ENCODE measurements at regions not wholly inside any gene's neighbourhood (a gene's known extent, or its start where the extent isn't known, plus 50 kb on each side); places are given as distances from the start of the nearest gene placed in this dataset.
"Not testable (repeated sequence)": the region's sequence is repeated elsewhere in the genome, so short reads cannot be mapped to it uniquely, and the experiment has no call there.

DNA sequence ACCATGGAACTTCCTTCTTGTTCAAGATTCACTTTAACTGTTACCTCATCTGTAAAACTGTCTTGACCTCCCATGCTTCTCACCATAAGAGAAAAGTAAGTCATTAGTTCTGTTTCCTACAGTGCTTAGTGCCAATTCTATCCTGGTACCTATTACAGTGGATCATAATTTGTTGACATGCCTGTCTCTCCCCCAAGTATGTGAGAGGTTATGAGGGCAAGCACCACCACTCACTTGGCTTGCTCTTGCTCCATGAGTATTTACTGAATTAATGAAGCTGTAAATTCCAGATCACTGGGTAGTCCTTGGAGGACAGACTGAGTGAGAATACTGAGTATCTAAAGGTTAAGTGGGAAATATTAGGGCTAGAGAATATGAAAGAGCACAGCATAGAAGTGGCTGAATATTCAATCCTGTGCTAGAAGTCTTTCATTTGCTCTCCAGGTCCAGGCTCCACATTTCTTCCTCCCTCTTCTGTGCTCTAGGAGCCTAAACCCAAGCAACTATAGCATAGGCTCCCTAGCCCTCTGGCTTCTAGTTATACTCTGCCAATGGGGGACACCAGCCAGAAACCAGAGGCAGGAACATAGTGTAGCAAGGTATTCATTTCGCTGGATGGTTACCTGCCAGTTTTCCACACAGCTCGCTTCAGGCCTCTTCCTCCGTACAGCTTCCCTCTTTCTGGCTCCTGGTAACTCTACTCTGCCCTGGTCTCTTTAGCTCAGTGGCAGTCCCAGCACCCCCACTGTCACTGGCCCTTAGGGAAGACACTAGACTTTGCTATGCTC lies 118.2 kb upstream of the SLC5A12 start:
- DNase-seq (ENCODE audit: low spot score), result peak; percentile 60

DNA sequence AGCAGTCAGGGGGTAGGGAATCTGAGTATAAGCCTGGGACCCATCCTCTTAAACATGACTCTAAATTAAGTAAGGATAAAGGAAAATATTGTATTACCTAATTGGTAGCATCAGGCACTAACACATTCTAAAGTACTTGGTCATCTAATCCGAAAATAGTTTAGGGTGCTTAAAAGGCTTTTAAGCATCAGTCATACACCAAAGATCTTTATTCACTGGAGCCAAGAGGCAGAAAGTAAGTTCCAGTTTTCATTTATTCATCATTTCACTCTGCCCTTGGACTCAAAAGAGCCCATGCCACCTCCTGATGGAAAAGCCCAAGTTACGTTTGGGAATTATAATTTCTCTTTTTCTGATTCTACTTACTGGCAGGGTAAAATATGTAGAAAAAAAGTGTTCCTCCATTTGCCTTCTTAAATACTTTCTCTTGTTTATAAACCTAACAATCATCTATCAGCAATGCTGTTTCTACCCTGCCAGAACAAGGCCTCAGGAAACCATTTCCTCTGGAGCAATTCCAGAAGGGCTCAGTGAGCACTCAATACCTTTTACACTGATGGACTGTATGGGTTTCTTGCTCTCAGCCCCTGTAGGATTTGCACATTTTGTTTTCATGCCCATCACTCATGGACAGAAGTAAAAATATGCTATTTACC lies 120.1 kb upstream of the SLC5A12 start:
- DNase-seq (ENCODE audit: low spot score), result peak; percentile 50

- DNase-seq (ENCODE audit: low spot score), result no peak
These were observed 120.8 kb upstream of the SLC5A12 start for GRCh38 chr11:26842478-26843282.

DNA sequence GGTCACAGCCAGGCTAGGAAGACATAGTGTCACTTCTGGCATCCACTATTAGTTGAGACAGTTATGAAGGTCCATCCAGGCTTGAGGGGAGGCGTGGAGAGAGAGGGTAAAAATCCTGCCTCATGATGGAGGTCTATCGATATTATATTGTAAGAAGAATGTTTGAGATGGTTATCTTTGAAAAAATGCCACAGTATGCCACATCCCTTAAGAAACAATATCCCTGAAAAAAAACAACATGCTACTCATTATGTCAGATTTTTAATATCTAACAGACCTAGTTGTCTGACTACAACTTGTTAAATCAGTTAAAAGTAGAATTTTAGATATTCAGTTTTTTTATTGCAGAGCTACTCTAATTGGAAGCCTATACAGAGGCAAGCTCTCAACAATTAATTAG lies 121.7 kb upstream of the SLC5A12 start:
- no peak for DNase-seq (ENCODE audit: low spot score)

DNA sequence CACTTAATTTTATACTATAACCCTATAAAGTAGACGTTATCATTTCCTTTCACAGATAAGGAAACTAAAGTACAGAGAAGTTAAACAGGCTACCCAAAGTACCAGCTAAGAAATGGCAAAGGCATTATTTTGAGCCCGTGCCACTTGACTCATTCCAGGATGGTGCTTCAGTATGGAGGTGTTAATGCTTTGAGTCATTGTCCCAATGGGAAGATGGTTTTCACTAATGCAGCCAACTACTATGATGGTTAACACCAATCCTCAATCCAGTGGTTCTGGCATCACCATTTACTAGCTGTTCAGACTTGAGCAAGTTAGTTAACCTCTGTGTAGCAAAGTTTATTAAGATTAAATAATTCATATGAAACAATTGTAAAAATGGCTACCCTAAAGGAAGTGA lies 123.1 kb upstream of the SLC5A12 start:
- DNase-seq (ENCODE audit: low spot score), result no peak

- peak; percentile 71 for DNase-seq (ENCODE audit: low spot score)
These were observed 124.4 kb upstream of the SLC5A12 start for GRCh38 chr11:26846227-26846626.

- DNase-seq (ENCODE audit: low spot score), result no peak
These were observed 125.6 kb upstream of the SLC5A12 start for GRCh38 chr11:26847459-26847858.

GRCh38 chr11:26847977-26848376 lies 126.1 kb upstream of the SLC5A12 start:
- no peak for DNase-seq (ENCODE audit: low spot score)

- peak; percentile 18 for DNase-seq (ENCODE audit: low spot score)
These were observed 127.2 kb upstream of the SLC5A12 start for GRCh38 chr11:26849036-26849435.

DNA sequence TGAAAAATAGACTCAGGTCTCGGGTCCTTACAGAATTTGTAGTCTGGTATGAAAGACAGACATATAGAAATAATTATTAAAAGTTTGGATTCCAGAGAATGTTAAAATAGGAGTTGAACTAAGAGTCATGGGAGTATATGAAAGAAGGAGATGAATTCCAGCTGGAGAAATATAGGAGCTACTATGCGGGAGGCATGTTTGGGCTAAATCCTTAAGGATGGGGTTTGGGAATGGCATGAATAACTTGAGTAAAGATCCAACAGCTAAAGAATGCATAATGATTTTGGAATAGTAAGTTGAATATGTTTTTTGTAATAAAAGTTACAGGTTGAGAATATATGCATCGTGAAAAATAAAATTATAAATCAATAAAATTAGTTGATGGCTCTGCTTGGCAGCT lies 129.4 kb upstream of the SLC5A12 start:
- no peak for DNase-seq (ENCODE audit: low spot score)

DNA sequence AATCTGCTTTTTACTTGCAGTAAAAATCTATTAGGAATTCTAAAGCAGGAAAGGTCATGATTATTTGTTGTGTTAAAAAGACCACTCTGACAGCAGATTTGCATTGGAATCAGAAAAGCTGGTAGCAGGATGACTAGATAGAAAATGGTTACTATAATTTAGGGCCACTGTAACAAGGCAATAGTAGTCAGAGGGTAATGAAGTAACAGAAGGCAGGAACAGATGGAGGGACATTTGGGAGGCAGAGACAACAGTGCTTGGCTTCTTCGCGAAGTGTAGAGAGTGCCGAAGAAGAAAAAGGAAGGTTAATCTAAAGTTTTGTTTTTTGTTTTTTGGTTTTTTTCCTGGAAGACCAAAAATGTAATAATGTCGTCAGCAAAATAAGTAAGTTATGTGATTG lies 129.8 kb upstream of the SLC5A12 start:
- DNase-seq (ENCODE audit: low spot score), result no peak

DNA sequence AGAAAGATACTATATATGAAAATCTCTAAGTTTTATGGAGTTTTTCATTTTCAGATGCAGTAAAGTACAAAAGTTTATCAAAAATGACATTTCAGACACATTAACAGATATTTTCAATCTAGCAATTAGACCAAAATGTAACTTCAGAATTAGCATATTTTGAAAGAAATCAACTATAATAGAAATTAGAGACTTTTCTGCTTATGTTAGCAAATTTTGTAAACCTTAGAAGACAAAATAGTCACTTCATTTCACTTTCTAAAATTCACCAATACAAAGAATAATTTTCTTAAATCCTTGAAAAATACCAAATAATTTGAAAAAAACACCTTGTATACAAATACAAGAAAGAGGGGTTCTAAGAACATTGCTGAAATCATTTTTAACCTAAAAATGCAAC lies 135.8 kb upstream of the FIBIN start:
- no peak for DNase-seq (ENCODE audit: low spot score)

DNA sequence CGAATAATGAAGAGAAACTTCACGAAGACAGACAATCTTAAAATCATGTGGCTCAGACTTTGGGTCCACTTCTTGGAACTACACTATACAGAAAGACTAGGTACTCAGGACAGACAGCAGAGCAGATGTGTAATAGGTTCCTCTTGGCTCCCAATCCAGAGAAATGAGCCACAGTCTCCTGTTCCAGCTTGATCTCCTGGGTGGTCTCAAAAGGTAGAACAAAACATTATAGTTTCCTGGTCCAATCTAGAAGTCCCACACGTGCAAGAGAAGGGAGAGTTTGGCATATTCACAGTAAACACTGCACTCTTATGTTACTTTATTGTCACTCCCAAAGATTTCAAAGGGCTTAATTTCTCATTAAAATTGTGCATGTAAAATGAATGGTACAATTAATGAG lies 134.5 kb upstream of the FIBIN start:
- no peak for DNase-seq (ENCODE audit: low spot score)

GRCh38 chr11:26860091-26860780 lies 133.7 kb upstream of the FIBIN start:
- DNase-seq (ENCODE audit: low spot score), result no peak

GRCh38 chr11:26860895-26861294 lies 133.0 kb upstream of the FIBIN start:
- DNase-seq (ENCODE audit: low spot score), result no peak

GRCh38 chr11:26862801-26863200 lies 131.1 kb upstream of the FIBIN start:
- no peak for DNase-seq (ENCODE audit: low spot score)

GRCh38 chr11:26865703-26866102 lies 128.2 kb upstream of the FIBIN start:
- DNase-seq (ENCODE audit: low spot score), result no peak

DNA sequence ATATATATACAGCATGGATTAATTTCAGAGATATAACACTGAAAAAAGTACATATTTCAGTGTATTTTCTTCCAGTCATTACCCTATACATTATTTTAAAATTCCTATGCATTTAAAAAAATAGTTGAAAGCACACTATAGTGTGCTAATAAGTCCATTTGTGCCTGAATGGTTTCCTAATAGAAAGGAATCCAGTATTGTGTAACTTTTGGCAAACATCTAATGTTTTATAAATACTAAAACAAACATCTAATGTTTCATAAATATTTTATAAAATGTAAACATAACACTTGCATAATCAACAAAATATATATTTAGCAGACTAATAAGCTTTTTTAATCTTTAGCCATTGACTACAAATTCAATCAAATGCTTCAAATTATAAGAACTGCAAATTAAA lies 126.6 kb upstream of the FIBIN start:
- DNase-seq (ENCODE audit: low spot score), result no peak

DNA sequence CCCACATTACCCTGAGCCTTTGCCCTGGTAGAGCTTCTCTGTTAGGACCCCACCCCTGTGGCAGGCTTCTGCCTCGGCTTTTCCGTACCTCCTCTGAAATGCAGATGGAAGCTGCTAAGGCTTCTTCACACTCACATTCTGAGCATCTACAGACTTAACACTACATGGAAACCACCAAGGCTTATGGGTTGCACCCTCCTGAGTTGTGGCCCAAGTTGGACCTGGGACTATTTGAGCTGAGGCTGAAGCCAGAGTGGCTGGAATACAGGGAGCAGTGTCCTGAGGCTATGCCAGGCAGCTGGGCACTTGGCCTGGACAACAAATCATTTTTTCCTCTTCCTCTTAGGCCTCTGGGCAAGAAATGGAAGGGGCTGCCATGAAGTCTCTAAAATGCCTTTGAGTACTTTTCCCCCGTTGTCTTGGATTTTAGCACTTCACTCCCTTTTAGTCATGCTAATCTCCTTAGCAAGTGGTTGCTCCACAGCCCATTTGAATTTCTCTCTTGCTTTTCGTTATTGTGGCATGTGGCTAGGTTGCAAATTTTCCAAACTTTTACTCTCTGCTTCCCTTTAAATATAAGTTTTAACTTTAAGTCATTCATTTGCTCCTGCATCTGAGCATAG lies 114.8 kb upstream of the FIBIN start:
- DNase-seq (ENCODE audit: low spot score), result no peak

DNA sequence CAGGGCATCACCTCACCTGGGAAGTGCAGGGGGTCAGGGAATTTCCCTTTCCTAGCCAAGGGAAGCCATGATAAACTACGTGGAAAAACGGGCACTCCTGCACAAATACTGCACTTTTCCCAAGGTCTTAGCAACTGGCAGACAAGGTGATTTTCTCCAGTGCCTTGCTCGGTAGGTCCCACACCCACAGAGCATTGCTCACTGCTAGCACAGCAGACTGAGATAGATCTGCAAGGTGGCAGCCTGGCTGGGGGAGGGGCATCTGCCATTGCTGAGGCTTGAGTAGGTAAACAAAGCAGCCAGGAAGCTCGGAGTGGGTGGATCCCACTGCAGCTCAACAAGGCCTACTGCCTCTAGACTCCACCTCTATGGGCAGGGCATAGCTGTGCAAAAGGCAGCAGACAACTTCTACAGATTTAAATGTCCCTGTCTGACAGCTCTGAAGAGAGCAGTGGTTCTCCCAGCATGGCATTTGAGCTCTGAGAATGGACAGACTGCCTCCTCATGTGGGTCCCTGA lies 111.5 kb upstream of the FIBIN start:
- DNase-seq (ENCODE audit: low spot score), result not testable (repeated sequence)

DNA sequence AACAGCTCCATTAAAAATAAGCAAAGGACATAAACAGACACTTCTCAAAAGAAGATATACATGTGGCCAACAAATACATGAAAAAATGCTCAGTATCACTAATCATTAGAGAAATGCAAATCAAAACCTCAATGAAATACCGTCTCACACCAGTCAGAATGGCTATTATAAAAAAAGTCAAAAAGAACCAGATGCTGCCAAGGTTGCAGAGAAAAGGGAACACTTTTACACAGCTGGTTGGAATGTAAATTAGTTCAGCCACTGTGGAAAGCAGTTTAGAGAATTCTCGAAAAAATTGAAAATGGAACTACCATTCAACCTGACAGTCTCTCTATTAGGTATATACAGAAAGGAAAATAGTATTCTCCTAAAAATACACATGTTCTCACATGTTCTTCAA lies 102.4 kb upstream of the FIBIN start:
- DNase-seq (ENCODE audit: low spot score), result no peak

DNA sequence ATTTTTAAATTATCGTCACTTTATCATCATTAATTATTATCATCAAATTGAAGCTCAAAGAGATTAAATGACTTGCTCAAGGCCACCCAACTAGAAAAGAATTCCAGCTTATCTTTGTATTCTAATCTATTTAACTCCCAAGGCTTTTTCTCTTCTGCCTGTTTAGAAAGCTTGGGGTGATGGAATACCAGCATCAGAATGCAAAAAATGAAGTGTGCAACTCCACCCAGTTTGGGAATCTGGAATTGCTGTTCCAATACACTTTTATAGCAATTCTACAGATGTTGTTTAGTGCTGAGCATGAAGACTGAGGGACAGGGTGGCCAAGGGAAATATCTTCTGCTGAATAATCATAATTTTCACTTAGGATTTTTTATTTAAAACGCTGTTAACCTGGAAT lies 97.2 kb upstream of the FIBIN start:
- no peak for DNase-seq (ENCODE audit: low spot score)

Measured in kidney tubule cell (primary cell).